Prostate gland (tissue), 2 donors: ENCODE measurements at regions not wholly inside any gene's neighbourhood (a gene's known extent, or its start where the extent isn't known, plus 50 kb on each side); places are given as distances from the start of the nearest gene placed in this dataset.

Experiments
- DNase-seq: peaks from one replicate; pipeline ENCODE4 v3.0.0-alpha.2; 2019; ENCODE audit warnings: low spot score
- H3K27ac ChIP-seq, 2 donors: fragments of 200-600 bp; sonication (generic); 2 replicates each; pipeline ENCODE4 v1.5.1; 2017 to 2019
- H3K27me3 ChIP-seq: fragments of 200-600 bp; sonication (generic); replicated peaks from 2 replicates; pipeline ENCODE4 v1.5.1; 2019; ENCODE audit not compliant: insufficient read depth
- H3K36me3 ChIP-seq, 2 donors: fragments of 200-600 bp; sonication (generic); 1 replicate in 1 of 2; 2 replicates in 1 of 2; pipeline versions ENCODE4 v1.5.1 to v1.8.1; 2017 to 2019
- H3K4me1 ChIP-seq: fragments of 200-600 bp; sonication (generic); replicated peaks from 2 replicates; pipeline ENCODE4 v1.5.1; 2019
- H3K4me3 ChIP-seq, 2 donors: fragments of 200-600 bp; sonication (generic); 2 replicates each; pipeline ENCODE4 v1.5.1; 2017 to 2019
- H3K9me3 ChIP-seq: fragments of 200-600 bp; sonication (generic); 2 replicates; pipeline ENCODE4 v1.5.1; 2017
- CTCF ChIP-seq, 4 experiments: fragments of 200-600 bp in 2 of 4; fragments of 450-650 bp in 2 of 4; sonication (generic) in 2 of 4; IDR thresholded peaks; 1 replicate in 3 of 4; 2 replicates in 1 of 4; pipeline ENCODE4 v1.5.1; 2016 to 2019; ENCODE audit warnings: antibody characterized with exemption in 4 of 4, mild to moderate bottlenecking in 2 of 4, moderate library complexity in 2 of 4
- POLR2A ChIP-seq: fragments of 450-650 bp; IDR thresholded peaks from one replicate; pipeline ENCODE4 v1.6.1; 2016; ENCODE audit warnings: antibody characterized with exemption, mild to moderate bottlenecking
- POLR2AphosphoS5 ChIP-seq: sonication (generic); formaldehyde crosslinking; IDR thresholded peaks from one replicate; pipeline ENCODE4 v1.6.1; 2017; ENCODE audit warnings: antibody characterized with exemption
- WGBS: methylation state at CpG from one replicate; pipeline ENCODE4 v1.1.5; 2018; 5-methylcytosine and 5-hydroxymethylcytosine counted together
- intact Hi-C: fragments of 100-400 bp; cut with DNase I; formaldehyde crosslinking; loops from one replicate; pipeline ENCODE4 v1.14.2; 2022

GRCh38 chr14:44372807-44373489, 134.1 kb downstream of the FSCB start:
- intact Hi-C loops = no loop called here
- WGBS = 65% methylated on average over 1 of the region's 1 CpG
- Histone ChIP-seq H3K9me3 (no peaks in the 10 kb centered on the region), H3K36me3 (no peaks in the 10 kb centered on the region), H3K27ac (no peak overlapping the region), H3K4me3 (no peak overlapping the region), H3K27me3 (no peaks in the 10 kb centered on the region), H3K4me1 (no peaks in the 10 kb centered on the region)
- DNase-seq = no peak
- TF ChIP-seq POLR2A = no peak
- TF ChIP-seq POLR2AphosphoS5 = no peak
- TF ChIP-seq CTCF (IDR thresholded peaks at IDR 0.05) = no peak

GRCh38 chr14:44372231-44372630, 134.9 kb downstream of the FSCB start:
- intact Hi-C loops = no loop called here
- no peak for TF ChIP-seq CTCF (IDR thresholded peaks at IDR 0.05)
- TF ChIP-seq POLR2A = no peak
- no peak for TF ChIP-seq POLR2AphosphoS5
- no peak overlapping the region for H3K27ac ChIP-seq

GRCh38 chr14:44370727-44371126, 136.4 kb downstream of the FSCB start:
- Histone ChIP-seq H3K9me3 (no peaks in the 10 kb centered on the region), H3K27ac (no peak overlapping the region), H3K4me1 (no peaks in the 10 kb centered on the region), H3K4me3 (no peak overlapping the region), H3K36me3 (no peaks in the 10 kb centered on the region), H3K27me3 (no peaks in the 10 kb centered on the region)
- intact Hi-C loops = no loop called here
- TF ChIP-seq POLR2AphosphoS5 (no peak), POLR2A (no peak), CTCF (IDR thresholded peaks at IDR 0.05) (no peak)
- no peak for DNase-seq
- WGBS = 24% methylated on average over 1 of the region's 1 CpG

More at GRCh38 chr14:44372231-44372630, 134.9 kb downstream of the FSCB start:
- Histone ChIP-seq H3K4me1 (no peaks in the 10 kb centered on the region), H3K36me3 (no peaks in the 10 kb centered on the region), H3K27me3 (no peaks in the 10 kb centered on the region), H3K4me3 (no peak overlapping the region), H3K9me3 (no peaks in the 10 kb centered on the region)
- no peak for DNase-seq

GRCh38 chr14:44369401-44370123, 137.5 kb downstream of the FSCB start:
- no peak for TF ChIP-seq POLR2AphosphoS5
- TF ChIP-seq POLR2A = no peak
- no peak for TF ChIP-seq CTCF (IDR thresholded peaks at IDR 0.05)
- intact Hi-C loops = no loop called here
- no peak overlapping the region for H3K27ac ChIP-seq
- H3K27me3 ChIP-seq = no peaks in the 10 kb centered on the region
- DNase-seq = no peak
- no peaks in the 10 kb centered on the region for H3K9me3 ChIP-seq
- H3K4me3 ChIP-seq = no peak overlapping the region
- no peaks in the 10 kb centered on the region for H3K36me3 ChIP-seq
- no peaks in the 10 kb centered on the region for H3K4me1 ChIP-seq

- H3K27me3 ChIP-seq = no peaks in the 10 kb centered on the region
- DNase-seq = no peak
- WGBS = 78% methylated on average over 2 of the region's 2 CpGs
- H3K9me3 ChIP-seq = no peaks in the 10 kb centered on the region
- intact Hi-C loops = no loop called here
- H3K4me3 ChIP-seq = no peak overlapping the region
- TF ChIP-seq CTCF (IDR thresholded peaks at IDR 0.05) (no peak), POLR2AphosphoS5 (no peak), POLR2A (no peak)
- no peaks in the 10 kb centered on the region for H3K36me3 ChIP-seq
- no peak overlapping the region for H3K27ac ChIP-seq
- H3K4me1 ChIP-seq = no peaks in the 10 kb centered on the region
These were observed 146.0 kb downstream of the FSCB start for GRCh38 chr14:44361083-44361482.
